ENCODE measurements at regions not wholly inside any gene's neighbourhood (a gene's known extent, or its start where the extent isn't known, plus 50 kb on each side); places are given as distances from the start of the nearest gene placed in this dataset.
"Not testable (repeated sequence)": the region's sequence is repeated elsewhere in the genome, so short reads cannot be mapped to it uniquely, and the experiment has no call there.

DNA sequence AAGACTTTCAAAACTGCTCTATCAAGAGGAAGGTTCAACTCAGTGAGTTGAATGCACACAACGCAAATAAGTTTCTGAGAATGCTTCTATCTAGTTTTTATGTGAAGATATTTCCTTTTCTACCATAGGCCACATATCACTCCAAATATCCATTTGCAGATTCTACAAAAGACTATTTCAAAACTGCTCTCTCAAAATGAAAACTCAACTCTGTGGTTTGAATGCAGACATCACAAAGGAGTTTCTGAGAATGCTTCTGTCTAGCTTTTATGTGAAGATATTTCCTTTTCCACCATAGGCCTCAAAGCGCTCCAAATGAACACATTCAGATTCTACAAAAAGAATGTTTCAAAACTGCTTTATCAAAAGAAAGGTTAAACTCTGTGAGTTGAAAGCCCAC is 1093.1 kb upstream of the DEFB115 start:
- DNase-seq: not testable (repeated sequence)

DNA sequence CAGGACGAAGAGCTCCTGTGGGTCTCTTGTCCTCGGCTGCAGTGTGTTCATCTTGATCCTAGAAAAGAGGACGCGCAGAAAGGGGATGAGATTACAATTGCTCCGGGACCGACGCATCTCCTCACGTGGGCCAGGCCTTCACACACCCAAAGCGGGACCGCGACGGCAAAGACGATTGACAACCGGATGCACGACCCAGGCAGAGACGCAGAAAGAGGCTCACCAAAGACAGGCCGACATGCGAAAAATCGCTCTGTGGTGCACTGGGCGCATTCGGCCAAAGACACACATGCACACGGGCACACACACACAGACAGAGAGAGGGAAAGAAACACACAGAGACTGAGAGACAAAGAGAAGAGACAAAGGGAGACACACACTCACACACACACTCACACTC is 1089.9 kb upstream of the DEFB115 start:
- no peak for DNase-seq

DNA sequence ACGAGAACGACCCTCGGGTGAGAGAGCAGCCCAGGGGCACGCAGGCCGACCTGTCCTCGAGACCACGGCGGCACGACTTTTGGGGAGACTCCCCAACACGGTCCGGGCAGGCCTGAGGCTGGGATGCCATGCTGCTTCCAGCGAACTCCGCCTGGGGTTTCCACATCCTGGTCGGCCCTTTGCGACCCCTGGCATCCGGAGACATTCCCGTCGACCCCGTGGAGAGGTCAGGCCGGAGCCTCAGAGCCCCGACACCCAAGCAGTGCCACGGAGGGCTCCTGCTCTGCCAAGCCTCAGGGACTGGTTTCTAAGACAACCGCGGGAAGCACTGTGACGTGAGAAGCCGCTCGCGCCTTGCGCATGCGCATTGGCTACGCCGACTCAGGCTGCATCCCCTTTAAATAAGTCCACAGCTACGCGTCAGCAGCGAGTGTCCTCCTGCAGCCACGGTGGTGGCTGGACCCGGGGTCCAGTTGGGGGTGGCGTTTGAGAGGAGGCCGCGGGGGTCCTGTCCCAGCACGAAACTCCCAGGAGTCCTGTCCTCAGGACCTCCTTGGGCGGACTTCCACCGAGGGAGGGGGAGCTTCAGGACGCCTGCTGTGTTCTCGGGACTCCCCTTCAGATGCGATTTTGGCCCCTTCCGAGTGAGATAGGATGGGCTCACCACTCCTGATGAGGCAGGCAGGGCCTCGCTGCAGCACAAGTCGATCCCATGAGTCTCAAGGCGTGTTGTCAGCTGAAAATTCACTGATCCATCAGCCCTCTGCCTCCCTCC is 1089.3 kb upstream of the DEFB115 start:
- no peak for DNase-seq

DNA sequence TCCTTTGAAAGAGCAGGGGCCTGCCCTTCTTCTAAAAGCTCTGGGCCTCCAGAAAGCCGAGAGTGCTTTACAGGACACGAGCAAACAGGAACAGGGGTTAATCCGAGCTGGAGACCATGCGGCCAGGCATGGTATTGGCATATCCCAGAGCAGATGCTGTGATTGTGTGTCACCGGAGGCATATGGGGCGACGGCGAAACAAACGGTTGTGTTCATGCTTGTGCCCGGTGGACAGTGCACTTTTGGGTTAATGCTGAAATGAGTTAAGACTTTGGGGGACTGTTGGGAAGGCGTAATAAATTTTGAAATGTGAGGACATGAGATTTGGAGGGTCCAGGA is 1088.7 kb upstream of the DEFB115 start:
- DNase-seq: no peak

DNA sequence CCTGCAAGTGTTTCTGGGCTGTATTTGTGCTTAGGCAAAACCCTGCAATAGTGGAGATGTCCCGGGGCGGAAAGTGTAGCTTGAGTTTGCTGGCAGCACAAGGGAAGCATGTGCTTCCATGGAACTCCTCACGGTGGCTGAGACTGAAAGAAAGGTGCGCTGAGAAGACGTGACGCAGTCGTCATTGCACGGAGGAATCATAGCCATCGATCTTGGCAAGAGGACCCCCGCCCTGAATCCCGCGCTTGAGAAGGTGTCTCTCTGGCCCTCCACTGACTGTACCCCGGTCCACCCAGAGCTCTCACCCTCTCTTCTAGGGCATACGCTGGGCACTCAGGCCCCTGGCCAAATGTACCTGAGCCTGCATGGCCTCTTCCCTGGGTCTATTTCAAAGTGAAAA is 1081.8 kb upstream of the DEFB115 start:
- DNase-seq: no peak

DNA sequence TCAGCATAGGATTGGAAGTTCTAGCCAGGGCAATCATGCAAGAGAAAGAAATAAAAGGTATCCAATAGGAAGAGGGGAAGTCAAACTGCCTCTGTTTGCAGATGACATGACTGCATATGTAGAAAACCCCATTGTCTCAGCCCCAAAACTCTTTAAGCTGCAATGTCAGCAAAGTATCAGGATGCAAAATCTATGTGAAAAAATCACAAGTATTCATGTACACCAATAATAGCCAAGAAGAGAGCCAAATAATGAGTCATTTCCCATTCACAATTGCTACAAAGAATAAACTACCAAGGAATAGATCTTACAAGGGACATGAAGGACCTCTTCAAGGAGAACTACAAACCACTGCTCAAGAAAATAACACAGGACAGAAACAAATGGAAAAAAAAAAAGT is 1074.3 kb upstream of the DEFB115 start:
- not testable (repeated sequence) for DNase-seq

DNA sequence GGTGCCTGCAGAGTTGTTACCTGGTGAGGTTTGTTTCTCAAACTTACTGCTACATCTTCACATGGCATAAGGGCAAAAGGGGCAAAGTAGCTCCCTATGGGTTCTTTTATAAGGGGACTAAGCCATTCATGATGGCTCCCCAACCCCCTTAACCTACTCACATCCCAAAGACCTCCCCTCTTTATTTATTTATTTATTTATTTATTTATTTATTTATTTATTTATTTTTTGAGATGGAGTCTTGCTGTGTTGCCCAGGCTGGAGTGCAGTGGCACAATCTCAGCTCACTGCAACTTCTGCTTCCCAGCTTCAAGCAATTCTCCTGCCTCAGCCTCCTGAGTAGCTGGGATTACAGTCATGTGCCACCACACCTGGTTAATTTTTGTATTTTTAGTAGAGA is 1065.7 kb upstream of the DEFB115 start:
- DNase-seq: not testable (repeated sequence)

DNA sequence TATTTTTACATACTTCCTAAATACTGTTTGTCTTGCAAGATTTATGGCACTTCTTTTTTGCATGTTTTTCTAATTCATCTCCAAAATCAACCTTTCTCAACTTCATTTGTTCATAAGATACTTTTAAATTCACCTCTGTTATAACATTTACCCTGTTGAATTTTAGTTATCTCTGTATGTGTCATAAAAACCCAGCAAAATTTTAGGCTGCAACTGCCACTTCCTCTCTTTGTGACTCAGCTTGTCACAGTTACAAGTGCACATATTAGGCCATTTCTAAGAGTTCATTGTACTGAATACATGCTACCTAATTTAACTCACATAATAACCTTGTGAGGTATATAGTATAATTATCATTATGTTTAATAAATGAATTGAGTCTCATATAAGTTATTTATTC is 1023.0 kb upstream of the DEFB115 start:
- DNase-seq: not testable (repeated sequence)

DNA sequence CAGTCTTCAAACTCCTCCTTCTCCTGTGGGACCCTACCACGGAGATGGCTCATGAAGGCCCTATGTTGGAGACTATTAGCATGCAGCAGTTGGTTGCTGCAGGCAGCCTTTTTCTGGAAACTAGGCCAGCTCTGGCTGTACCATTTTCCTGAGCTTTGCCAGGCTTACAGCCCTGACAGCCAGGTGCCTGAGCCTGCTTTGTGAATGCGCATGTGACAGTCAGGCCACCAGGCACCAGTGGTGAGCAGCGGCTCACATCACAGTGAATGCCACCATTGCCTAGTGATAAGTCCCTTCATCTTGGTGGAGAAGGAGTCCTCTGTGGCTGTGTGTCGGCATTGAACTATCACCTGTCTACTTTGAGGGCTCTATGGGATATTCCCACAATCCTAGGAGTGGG is 982.4 kb upstream of the DEFB115 start:
- DNase-seq: not testable (repeated sequence)

DNA sequence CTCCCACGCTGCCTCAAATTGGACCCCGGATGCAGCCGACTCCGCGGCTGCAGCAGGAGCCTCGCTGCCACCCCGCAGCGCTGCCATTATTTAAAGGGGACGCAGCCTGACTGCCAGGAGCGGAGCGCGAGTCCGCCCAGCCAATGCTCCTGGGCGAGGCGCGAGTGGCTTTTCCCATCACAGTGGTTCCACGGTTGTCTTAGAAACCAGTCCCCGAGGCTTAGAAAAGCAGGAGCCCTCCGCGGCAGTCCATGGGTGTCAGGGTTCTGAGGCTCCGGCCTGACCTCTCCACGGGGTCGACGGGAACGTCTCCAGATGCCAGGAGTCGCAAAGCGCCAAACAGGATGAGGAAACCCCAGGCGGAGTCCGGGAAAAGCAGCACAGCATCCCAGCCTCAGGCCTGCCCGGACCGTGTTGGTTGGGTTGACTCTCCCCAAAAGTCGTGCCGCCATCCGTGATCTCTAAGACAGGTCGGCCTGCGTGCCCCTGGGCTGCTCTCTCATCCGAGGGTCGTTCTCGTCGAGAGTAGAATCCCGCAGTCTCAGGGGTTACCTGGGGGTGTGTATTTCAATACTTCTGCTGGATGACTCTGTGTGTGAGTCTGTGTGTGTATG is 975.8 kb upstream of the DEFB115 start:
- no peak for DNase-seq

DNA sequence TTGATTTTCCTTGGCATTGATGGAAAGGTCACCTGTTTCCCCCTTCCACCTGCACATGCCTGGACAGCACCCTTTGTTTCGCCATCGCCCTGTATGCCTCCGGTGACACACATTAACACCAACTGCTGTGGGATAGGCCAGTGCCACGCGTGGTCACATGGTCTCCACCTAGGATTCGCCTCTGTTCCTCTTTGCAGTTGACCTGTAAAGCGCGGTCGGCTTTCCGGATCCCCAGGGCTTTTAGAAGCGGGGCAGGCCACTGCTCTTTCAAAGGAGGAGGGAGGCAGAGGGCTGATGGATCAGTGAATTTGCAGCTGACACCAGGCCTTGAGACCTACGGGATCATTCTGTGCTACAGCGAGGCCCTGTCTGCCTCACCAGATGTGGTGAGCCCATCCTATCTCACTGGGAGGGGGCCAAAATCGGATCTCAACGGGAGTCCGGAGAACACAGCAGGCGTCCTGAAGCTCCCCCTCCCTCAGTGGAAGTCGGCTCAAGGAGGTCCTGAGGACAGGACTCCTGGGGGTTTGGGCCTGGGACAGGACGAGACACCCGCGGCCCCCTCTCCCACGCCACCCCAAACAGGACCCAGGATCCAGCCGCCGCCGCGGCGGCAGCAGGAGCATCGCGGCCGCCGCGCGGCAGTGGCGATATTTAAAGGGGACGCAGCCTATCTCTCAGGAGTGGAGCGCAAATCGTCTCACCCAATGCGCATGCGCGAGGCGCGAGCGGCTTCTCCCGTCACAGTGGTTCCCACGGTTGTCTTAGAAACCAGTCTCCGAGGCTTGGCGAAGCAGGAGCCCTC is 973.8 kb upstream of the DEFB115 start:
- DNase-seq: not testable (repeated sequence)

DNA sequence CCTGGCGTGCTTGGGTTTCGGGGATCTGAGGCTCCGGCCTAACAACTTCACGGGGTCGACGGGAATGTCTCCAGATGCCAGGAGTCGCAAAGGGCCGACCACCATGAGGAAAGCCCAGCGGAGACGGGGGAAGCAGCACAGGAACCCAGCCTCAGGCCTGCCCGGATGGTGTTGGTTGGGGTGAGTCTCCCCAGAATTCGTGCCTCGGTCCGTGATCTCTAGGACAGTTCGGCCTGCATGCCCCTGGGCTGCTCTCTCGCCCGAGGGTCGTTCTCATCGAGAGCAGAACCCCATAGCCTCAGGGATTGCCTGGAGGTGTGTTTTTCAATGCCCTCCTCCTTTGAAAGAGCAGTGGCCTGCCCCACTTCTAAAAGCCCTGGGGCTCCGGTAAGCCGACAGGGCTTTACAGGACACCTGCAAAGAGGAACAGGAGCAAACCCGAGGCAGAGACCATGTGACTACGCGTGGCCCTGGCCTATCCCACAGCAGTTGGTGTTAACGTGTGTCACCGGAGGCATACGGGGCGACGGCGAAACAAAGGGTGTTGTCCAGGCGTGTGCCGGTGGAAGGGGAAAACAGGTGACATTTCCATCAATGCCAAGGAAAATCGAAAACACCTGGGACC is 973.1 kb upstream of the DEFB115 start:
- DNase-seq: no peak

DNA sequence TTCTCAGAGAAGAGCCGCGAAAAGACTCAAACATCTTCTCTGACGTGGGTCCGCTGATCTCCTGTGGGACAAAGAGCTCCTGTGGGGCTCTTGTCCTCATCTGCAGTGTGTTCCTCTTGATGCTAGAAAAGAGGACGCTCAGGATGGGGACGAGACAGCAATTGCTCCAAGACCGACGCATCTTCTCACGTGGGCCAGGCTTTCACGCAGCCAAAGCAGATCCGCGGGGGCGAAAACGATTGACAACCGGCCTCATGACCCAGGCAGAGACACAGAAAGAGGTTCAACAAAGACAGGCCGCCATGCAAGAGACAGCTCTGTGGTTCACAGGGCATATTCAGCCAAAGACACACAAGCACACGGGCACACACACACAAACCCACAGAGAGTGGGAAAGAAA is 971.8 kb upstream of the DEFB115 start:
- no peak for DNase-seq

DNA sequence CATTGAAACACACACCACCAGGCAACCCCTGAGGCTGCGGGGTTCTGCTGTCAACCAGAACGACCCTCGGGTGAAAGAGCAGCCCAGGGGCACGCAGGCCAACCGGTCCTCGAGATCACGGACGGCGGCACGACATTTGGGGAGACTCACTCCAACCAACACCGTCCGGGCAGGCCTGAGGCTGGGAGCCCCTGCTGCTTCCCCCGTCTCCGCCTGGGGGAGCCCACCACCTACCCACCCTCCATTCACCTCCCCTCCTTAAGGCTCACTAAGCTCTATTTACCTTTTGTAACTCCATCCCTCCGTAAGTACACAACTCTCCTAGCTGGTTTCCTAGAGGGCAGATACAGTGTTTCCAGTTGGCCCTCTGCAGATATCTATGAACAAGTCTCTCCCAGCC is 971.3 kb upstream of the DEFB115 start:
- DNase-seq: no peak

DNA sequence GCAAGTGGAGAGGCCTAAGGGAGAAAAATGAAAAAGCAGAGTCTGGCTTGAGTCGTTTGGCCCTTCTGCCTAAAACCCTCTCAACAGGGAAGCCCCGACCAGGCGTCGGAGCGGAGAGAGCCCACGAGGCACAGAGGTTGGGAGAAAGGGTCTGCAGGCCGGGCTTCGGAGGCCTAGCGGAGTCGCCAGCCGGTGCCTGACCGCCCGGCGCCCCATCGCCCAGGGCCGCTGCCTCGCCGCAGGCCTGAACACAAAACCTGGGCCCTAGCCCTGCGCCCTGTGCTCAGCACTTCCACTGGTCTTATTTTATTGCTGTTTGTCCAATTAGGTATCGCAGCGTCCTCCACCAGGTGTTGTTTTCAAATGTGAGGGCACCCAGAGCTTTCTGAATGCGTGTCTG is 970.0 kb upstream of the DEFB115 start:
- DNase-seq: not testable (repeated sequence)

DNA sequence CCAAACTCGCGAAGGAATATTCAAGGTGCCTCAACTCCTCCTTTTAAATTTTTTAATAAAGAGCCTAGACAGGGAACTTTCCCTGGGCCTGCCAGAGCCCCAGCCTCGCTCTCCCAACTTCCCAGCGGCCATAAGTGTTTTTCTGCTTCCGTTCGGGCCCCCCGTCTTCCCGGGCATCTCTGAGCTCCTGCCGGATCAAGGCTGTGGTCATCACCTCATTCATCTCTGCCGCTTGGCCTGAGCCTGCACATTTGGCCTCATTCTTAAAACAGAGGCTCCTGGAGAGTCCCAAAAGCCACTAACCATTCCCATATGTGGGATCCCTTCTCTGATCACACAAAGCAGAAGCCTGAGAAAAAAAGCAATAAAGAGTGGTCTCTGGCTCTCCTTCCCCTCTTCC is 969.1 kb upstream of the DEFB115 start:
- no peak for DNase-seq

DNA sequence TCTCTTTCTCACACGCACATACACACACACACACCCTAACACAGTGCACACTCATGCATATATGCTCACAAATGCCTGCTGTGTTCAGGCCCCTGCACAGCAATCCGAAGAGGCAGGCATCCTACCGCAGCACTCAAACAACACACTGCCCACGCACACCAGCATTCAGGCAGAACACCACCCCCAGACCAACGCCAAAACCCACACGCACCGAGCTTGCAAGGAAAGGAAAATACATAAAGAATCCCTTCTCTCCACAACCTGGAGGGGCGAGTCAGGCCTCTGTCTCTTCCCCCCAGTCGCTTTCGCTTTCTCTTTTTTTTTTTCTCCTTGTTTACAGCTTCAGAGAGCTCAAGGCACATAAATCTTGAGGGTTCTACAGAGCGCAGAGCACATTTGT is 968.4 kb upstream of the DEFB115 start:
- not testable (repeated sequence) for DNase-seq

DNA sequence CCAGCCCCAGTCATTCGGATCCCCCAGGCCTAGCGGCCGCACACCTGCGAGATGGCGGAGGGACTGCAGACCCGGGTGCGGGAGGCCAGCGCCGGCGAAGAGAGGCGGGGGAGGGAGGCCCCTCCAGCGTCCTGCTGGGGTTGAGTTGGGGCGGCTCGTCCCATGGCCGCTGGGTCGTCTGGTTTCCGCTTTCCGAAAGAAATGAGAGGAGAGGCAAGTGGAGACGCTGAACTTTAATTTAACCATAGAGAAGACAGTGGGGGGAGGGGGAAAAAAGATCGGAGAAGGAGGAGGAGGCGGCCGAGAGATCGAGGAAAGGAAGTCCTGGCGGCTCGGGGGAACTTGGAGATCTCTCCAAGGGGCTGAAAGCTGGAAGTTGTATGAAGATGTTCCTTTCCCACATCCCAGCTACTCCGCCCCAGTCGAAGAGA is 967.7 kb upstream of the DEFB115 start:
- not testable (repeated sequence) for DNase-seq

DNA sequence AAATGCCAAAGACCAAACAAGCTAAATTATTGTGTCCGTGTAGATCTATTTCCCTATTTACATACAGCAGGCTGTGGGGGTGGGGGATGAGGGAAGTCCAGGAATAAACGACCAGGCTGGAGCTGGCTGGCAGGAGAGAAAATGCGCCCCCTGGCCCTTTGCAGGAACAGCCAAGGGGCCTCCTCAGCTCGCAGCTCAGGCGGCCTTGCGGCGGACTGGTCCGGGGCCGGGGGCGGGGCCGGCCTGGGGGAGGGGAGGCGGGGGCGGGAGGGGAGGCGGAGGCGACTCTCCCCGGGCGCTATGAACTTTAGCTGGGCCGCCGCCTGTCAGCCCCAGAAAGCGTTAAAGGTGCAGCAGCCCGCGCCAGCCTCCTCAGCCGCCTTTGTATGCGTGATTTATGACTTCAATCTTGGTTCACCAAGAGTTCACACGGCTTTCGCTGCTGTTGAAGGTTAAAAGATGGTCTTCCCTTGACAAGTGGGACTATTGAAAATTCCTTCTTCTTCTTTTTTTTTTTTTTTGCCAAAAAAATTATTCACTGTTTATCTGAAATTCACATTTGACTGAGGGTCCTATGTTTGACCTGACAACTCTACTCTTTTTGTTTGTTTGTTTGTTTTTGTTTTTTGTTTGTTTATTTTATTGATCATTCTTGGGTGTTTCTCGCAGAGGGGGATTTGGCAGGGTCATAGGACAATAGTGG is 967.0 kb upstream of the DEFB115 start:
- DNase-seq: not testable (repeated sequence)

DNA sequence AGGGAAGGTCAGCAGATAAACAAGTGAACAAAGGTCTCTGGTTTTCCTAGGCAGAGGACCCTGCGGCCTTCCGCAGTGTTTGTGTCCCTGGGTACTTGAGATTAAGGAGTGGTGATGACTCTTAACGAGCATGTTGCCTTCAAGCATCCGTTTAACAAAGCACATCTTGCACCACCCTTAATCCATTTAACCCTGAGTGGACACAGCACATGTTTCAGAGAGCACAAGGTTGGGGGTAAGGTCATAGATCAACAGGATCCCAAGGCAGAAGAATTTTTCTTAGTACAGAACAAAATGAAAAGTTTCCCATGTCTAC is 966.4 kb upstream of the DEFB115 start:
- DNase-seq: not testable (repeated sequence)

DNA sequence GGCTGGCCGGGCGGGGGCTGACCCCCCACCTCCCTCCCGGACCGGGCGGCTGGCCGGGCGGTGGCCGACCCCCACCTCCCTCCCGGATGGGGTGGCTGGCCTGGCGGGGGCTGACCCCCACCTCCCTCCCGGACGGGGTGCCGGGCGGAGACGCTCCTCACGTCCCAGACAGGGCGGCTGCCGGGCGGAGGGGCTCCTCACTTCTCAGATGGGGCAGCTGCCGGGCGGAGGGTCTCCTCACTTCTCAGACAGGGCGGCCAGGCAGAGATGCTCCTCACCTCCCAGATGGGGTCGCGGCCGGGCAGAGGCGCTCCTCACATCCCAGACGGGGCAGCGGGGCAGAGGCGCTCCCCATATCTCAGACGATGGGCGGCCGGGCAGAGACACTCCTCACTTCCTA is 965.8 kb upstream of the DEFB115 start:
- DNase-seq: not testable (repeated sequence)

DNA sequence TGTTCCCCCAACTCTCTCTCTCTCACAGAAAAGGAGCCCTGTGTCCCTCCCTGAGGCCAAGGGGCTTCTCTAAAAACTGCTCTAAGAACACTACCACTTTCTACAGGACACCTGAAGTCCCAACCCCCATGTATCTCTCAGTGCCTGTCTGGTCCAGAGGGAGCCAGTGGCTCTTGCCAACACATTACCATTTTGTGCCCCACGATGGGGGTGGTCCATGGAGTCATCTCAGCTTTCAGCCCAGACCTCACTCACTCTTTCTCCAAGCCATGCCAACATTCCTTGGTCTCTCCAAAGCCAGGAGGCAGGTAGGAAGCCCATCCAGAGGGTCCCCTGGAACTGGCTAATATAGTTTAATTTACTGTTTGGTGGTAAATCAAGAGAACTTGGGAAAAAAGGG is 962.1 kb upstream of the DEFB115 start:
- DNase-seq: not testable (repeated sequence)

DNA sequence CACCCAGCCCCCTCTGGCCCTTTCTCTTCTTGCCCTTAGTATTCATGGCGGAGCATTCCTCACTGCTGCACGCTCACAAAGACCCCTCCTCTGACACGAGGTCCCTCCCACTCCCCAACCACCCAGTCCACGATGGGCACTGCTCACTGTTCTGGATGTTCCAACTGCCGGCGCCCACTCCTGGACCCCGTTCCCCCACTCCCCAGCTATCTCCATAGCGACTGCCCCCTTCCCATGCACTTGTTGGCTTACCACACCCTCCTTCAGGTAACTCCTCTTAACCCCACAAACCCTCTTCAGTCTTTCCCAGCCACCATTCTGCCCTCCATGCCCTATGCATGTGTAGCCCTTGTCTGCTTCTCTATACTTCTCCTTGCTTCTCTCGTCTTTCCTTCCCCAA is 961.5 kb upstream of the DEFB115 start:
- DNase-seq: not testable (repeated sequence)
